NB4 (cell line): ENCODE measurements at regions not wholly inside any gene's neighbourhood (a gene's known extent, or its start where the extent isn't known, plus 50 kb on each side); places are given as distances from the start of the nearest gene placed in this dataset.

Experiments used
- POLR2A ChIP-seq: IDR thresholded peaks from 2 replicates; pipeline ENCODE4 v1.6.1; 2011; ENCODE audit warnings: mild to moderate bottlenecking; ENCODE audit not compliant: insufficient read length; ENCODE audit errors: extremely low read depth
- TF ChIP-seq, protein P1 (sequence below): IDR thresholded peaks from one replicate; pipeline ENCODE4 v1.5.1; 2012; ENCODE audit warnings: low read depth, low read length
- TF ChIP-seq, protein P2 (sequence below): IDR thresholded peaks from 2 replicates; pipeline ENCODE4 v1.6.1; 2011; ENCODE audit warnings: low read depth, low read length

GRCh38 chr12:83244001-83244400 lies 557.3 kb downstream of the TMTC2 start:
- TF ChIP-seq, protein P1, sequence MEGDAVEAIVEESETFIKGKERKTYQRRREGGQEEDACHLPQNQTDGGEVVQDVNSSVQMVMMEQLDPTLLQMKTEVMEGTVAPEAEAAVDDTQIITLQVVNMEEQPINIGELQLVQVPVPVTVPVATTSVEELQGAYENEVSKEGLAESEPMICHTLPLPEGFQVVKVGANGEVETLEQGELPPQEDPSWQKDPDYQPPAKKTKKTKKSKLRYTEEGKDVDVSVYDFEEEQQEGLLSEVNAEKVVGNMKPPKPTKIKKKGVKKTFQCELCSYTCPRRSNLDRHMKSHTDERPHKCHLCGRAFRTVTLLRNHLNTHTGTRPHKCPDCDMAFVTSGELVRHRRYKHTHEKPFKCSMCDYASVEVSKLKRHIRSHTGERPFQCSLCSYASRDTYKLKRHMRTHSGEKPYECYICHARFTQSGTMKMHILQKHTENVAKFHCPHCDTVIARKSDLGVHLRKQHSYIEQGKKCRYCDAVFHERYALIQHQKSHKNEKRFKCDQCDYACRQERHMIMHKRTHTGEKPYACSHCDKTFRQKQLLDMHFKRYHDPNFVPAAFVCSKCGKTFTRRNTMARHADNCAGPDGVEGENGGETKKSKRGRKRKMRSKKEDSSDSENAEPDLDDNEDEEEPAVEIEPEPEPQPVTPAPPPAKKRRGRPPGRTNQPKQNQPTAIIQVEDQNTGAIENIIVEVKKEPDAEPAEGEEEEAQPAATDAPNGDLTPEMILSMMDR = no peak
- TF ChIP-seq POLR2A = no peak
- TF ChIP-seq, protein P2, sequence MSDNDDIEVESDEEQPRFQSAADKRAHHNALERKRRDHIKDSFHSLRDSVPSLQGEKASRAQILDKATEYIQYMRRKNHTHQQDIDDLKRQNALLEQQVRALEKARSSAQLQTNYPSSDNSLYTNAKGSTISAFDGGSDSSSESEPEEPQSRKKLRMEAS = no peak
